A673 (cell line): ENCODE measurements at regions not wholly inside any gene's neighbourhood (a gene's known extent, or its start where the extent isn't known, plus 50 kb on each side); places are given as distances from the start of the nearest gene placed in this dataset.

ENCODE experiments used
- CTCF ChIP-seq: fragments of 300-800, 200-600 bp; sonication (generic); conservative IDR thresholded peaks from 2 replicates; pipeline ENCODE4 v1.5.1; 2017; ENCODE audit warnings: low read depth, mild to moderate bottlenecking, antibody characterized with exemption, low read length, moderate library complexity, mixed read lengths
- EZH2 ChIP-seq: fragments of 200-600 bp; sonication (generic); IDR thresholded peaks from 2 replicates; pipeline ENCODE4 v1.6.1; 2017; ENCODE audit warnings: borderline replicate concordance, low read depth, mild to moderate bottlenecking, mixed read lengths, antibody characterized with exemption, low read length; ENCODE audit not compliant: poor library complexity, severe bottlenecking

DNA sequence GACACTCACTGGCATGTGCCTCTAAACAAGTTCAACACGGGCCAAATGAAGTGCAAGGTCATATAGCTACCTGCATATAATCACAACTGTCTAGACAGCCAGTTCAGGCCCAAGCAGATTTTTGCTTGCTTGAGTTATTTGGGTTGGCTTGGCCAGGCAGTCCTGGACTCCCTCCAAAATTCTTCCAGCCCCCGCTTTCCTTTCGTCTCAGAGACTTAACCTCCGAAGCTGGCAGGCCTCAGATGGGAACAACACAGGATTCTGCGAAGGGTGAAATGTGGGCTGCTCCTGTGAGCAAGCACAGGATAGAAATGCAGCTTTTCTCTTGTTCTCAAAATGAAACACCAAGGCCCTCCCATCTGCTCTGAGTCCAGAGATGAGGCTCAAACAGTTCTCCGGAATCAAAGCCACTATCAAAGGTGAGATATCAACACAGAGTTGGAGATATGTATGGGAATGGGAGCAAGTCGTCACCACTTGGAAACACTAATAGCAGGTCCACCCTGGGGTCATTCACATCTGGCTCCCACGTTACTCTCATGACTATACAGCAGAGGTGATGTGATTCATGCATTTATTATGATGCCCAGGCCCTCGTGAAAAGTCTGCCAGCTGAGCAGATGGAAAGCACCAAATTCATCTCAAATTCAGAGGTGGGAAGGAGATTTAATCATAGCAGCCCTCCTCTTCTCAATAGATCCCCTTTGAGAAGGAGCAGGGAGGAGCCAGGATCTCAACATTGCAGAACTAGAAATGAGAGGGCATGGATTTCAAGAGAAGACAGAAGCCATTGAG is 389.8 kb downstream of the NUAK1 start:
- TF ChIP-seq CTCF = no peak
- no peak for TF ChIP-seq EZH2
